ENCODE measurements at regions not wholly inside any gene's neighbourhood (a gene's known extent, or its start where the extent isn't known, plus 50 kb on each side); places are given as distances from the start of the nearest gene placed in this dataset.

- no peak for DNase-seq (ENCODE audit: extremely low spot score, unreplicated experiment)
- H3K27me3 Mint-ChIP-seq: peaks cover 11% of the 10 kb centered on the region
- TF ChIP-seq CTCF (conservative IDR thresholded peaks at IDR 0.05): no peak
- H3K36me3 Mint-ChIP-seq: no peaks in the 10 kb centered on the region
- no peak overlapping the region for H3K27ac Mint-ChIP-seq
- peaks cover 25% of the 10 kb centered on the region for H3K4me1 Mint-ChIP-seq (ENCODE audit: unreplicated experiment)
- no peaks in the 10 kb centered on the region for H3K9me3 Mint-ChIP-seq
- H3K4me3 Mint-ChIP-seq: no peak overlapping the region
Measured at GRCh38 chr10:129339841-129340240, 127.2 kb upstream of the MGMT start.

- DNase-seq (ENCODE audit: extremely low spot score, unreplicated experiment): no peak
- Mint-ChIP-seq H3K9me3 (no peaks in the 10 kb centered on the region), H3K27ac (no peak overlapping the region), H3K4me3 (peak overlapping the region; percentile 27), H3K4me1 (ENCODE audit: unreplicated experiment) (peaks cover 29% of the 10 kb centered on the region), H3K27me3 (peaks cover 14% of the 10 kb centered on the region), H3K36me3 (no peaks in the 10 kb centered on the region)
- TF ChIP-seq CTCF (conservative IDR thresholded peaks at IDR 0.05): no peak
Measured at GRCh38 chr10:129341087-129341486, 126.0 kb upstream of the MGMT start.

GRCh38 chr10:129342385-129342784 lies 124.7 kb upstream of the MGMT start:
- H3K27me3 Mint-ChIP-seq: peaks cover 20% of the 10 kb centered on the region

GRCh38 chr10:129343141-129343540 lies 123.9 kb upstream of the MGMT start:
- DNase-seq (ENCODE audit: extremely low spot score, unreplicated experiment): no peak
- Mint-ChIP-seq H3K4me3 (no peak overlapping the region), H3K36me3 (no peaks in the 10 kb centered on the region), H3K9me3 (no peaks in the 10 kb centered on the region), H3K4me1 (ENCODE audit: unreplicated experiment) (peaks cover 18% of the 10 kb centered on the region), H3K27ac (peak overlapping the region; percentile 33), H3K27me3 (peaks cover 21% of the 10 kb centered on the region)
- no peak for TF ChIP-seq CTCF (conservative IDR thresholded peaks at IDR 0.05)

More at GRCh38 chr10:129342385-129342784, 124.7 kb upstream of the MGMT start:
- H3K4me3 Mint-ChIP-seq: no peak overlapping the region
- no peak overlapping the region for H3K27ac Mint-ChIP-seq
- no peak for DNase-seq (ENCODE audit: extremely low spot score, unreplicated experiment)
- H3K4me1 Mint-ChIP-seq (ENCODE audit: unreplicated experiment): peaks cover 22% of the 10 kb centered on the region
- no peak for TF ChIP-seq CTCF (conservative IDR thresholded peaks at IDR 0.05)
- H3K36me3 Mint-ChIP-seq: no peaks in the 10 kb centered on the region
- no peaks in the 10 kb centered on the region for H3K9me3 Mint-ChIP-seq

- H3K27ac Mint-ChIP-seq: no peak overlapping the region
- H3K4me3 Mint-ChIP-seq: no peak overlapping the region
- no peaks in the 10 kb centered on the region for H3K9me3 Mint-ChIP-seq
- no peaks in the 10 kb centered on the region for H3K36me3 Mint-ChIP-seq
- H3K27me3 Mint-ChIP-seq: peaks cover 24% of the 10 kb centered on the region
- no peak for DNase-seq (ENCODE audit: extremely low spot score, unreplicated experiment)
- peaks cover 15% of the 10 kb centered on the region for H3K4me1 Mint-ChIP-seq (ENCODE audit: unreplicated experiment)
- TF ChIP-seq CTCF (conservative IDR thresholded peaks at IDR 0.05): no peak
Measured at GRCh38 chr10:129344103-129344502, 122.9 kb upstream of the MGMT start.

Data from type B pancreatic cell (in vitro differentiated cells).